ENCODE measurements at regions not wholly inside any gene's neighbourhood (a gene's known extent, or its start where the extent isn't known, plus 50 kb on each side); places are given as distances from the start of the nearest gene placed in this dataset.

- Histone ChIP-seq H3K27me3 (replicated peaks in 1 of 7) (no peaks in the 10 kb centered on the region), H3K36me3 (no peaks in the 10 kb centered on the region), H3K4me1 (no peaks in the 10 kb centered on the region), H3K9me3 (peaks cover 0 to 4% (median 0%) of the 10 kb centered on the region in 8 donors), H3K4me3 (no peak overlapping the region), H3K27ac (no peak overlapping the region)
- no peak for DNase-seq
- no peak for TF ChIP-seq POLR2AphosphoS5 (IDR thresholded peaks at IDR 0.05)
- no peak for TF ChIP-seq CTCF (IDR thresholded peaks at IDR 0.05 in 8 of 11, conservative IDR thresholded peaks at IDR 0.05 in 3 of 11)
- TF ChIP-seq POLR2A (IDR thresholded peaks at IDR 0.05): no peak
- intact Hi-C loops (cut with DNase I; ENCODE audit: low total_unique reads): no loop called here
Observed at GRCh38 chr12:74426091-74426490, 111.5 kb upstream of the ATXN7L3B start.

- no peak for TF ChIP-seq CTCF (IDR thresholded peaks at IDR 0.05 in 8 of 11, conservative IDR thresholded peaks at IDR 0.05 in 3 of 11)
- no peak for TF ChIP-seq POLR2AphosphoS5 (IDR thresholded peaks at IDR 0.05)
- TF ChIP-seq POLR2A (IDR thresholded peaks at IDR 0.05): no peak
- no peaks in the 10 kb centered on the region for H3K27me3 ChIP-seq (replicated peaks in 1 of 7)
Observed at GRCh38 chr12:74429535-74429934, 108.1 kb upstream of the ATXN7L3B start.

GRCh38 chr12:74431801-74432200 lies 105.8 kb upstream of the ATXN7L3B start:
- no peak overlapping the region for H3K4me3 ChIP-seq
- no peaks in the 10 kb centered on the region for H3K27me3 ChIP-seq (replicated peaks in 1 of 7)
- no peaks in the 10 kb centered on the region for H3K36me3 ChIP-seq
- 66 to 81% (median 75%) methylated on average over 1 of the region's 1 CpG for WGBS, 5 donors
- no peaks in the 10 kb centered on the region for H3K4me1 ChIP-seq
- no peak for DNase-seq
- intact Hi-C loops (cut with DNase I; ENCODE audit: low total_unique reads): no loop called here
- peaks cover 0 to 4% (median 0%) of the 10 kb centered on the region in 8 donors for H3K9me3 ChIP-seq
- TF ChIP-seq POLR2A (IDR thresholded peaks at IDR 0.05): no peak
- TF ChIP-seq CTCF (IDR thresholded peaks at IDR 0.05 in 8 of 11, conservative IDR thresholded peaks at IDR 0.05 in 3 of 11): no peak
- TF ChIP-seq POLR2AphosphoS5 (IDR thresholded peaks at IDR 0.05): no peak
- H3K27ac ChIP-seq: no peak overlapping the region

More at GRCh38 chr12:74429535-74429934, 108.1 kb upstream of the ATXN7L3B start:
- Histone ChIP-seq H3K27ac (no peak overlapping the region), H3K9me3 (peaks cover 0 to 4% (median 0%) of the 10 kb centered on the region in 8 donors), H3K4me3 (no peak overlapping the region), H3K4me1 (no peaks in the 10 kb centered on the region), H3K36me3 (no peaks in the 10 kb centered on the region)
- no peak for DNase-seq
- intact Hi-C loops (cut with DNase I; ENCODE audit: low total_unique reads): no loop called here

GRCh38 chr12:74440469-74440868 lies 97.2 kb upstream of the ATXN7L3B start:
- no peaks in the 10 kb centered on the region for H3K27me3 ChIP-seq (replicated peaks in 1 of 7)
- H3K9me3 ChIP-seq: no peaks in the 10 kb centered on the region
- TF ChIP-seq POLR2A (IDR thresholded peaks at IDR 0.05) (no peak), CTCF (IDR thresholded peaks at IDR 0.05 in 8 of 11, conservative IDR thresholded peaks at IDR 0.05 in 3 of 11) (no peak), POLR2AphosphoS5 (IDR thresholded peaks at IDR 0.05) (no peak)
- intact Hi-C loops (cut with DNase I; ENCODE audit: low total_unique reads): no loop called here
- H3K4me3 ChIP-seq: no peak overlapping the region
- no peaks in the 10 kb centered on the region for H3K4me1 ChIP-seq
- DNase-seq: no peak
- H3K36me3 ChIP-seq: no peaks in the 10 kb centered on the region
- H3K27ac ChIP-seq: no peak overlapping the region

Measured in spleen (tissue), 11 donors.